HEK293T (cell line): ENCODE measurements at regions not wholly inside any gene's neighbourhood (a gene's known extent, or its start where the extent isn't known, plus 50 kb on each side); places are given as distances from the start of the nearest gene placed in this dataset.

ENCODE experiments used
- CTCF ChIA-PET: fragments of 350-600 bp; formaldehyde crosslinking; extraction: SDS; loops from one replicate; lab custom pipeline; 2021; ENCODE audit warnings: antibody characterized with exemption, inconsistent platforms; lab: Yijun Ruan, JAX
- POLR2A ChIA-PET: fragments of 350-600 bp; formaldehyde crosslinking; extraction: SDS; loops from one replicate; lab custom pipeline; 2020; ENCODE audit warnings: antibody characterized with exemption, inconsistent platforms; lab: Yijun Ruan, JAX
- DNase-seq: peaks from one replicate; pipeline ENCODE4 v3.0.0; 2012; ENCODE audit warnings: mixed read lengths; ENCODE audit errors: extremely low spot score
- ARNT ChIP-seq: fragments of 450-650 bp; IDR thresholded peaks from 2 replicates; pipeline ENCODE4 v1.6.1; 2017; ENCODE audit warnings: mild to moderate bottlenecking
- BHLHE40 ChIP-seq: fragments of 450-650 bp; IDR thresholded peaks from 2 replicates; pipeline ENCODE4 v1.6.1; 2016; ENCODE audit warnings: mild to moderate bottlenecking, moderate library complexity, borderline replicate concordance
- CTBP1 ChIP-seq: fragments of 450-650 bp; IDR thresholded peaks from 2 replicates; pipeline ENCODE4 v1.6.1; 2016; ENCODE audit warnings: borderline replicate concordance
- ELF4 ChIP-seq: fragments of 450-650 bp; IDR thresholded peaks from 2 replicates; pipeline ENCODE4 v1.6.1; 2017; ENCODE audit warnings: antibody characterized with exemption
- FOXA1 ChIP-seq: fragments of 450-650 bp; IDR thresholded peaks from 2 replicates; pipeline ENCODE4 v1.6.1; 2016; ENCODE audit warnings: mild to moderate bottlenecking
- FOXK2 ChIP-seq: fragments of 450-650 bp; IDR thresholded peaks from 2 replicates; pipeline ENCODE4 v1.6.1; 2016; ENCODE audit warnings: mild to moderate bottlenecking
- FOXM1 ChIP-seq: fragments of 450-650 bp; IDR thresholded peaks from 2 replicates; pipeline ENCODE4 v1.6.1; 2017; ENCODE audit warnings: mild to moderate bottlenecking, borderline replicate concordance
- HDGF ChIP-seq: fragments of 450-650 bp; IDR thresholded peaks from 2 replicates; pipeline ENCODE4 v1.6.1; 2017; ENCODE audit warnings: antibody characterized with exemption, borderline replicate concordance
- L3MBTL2 ChIP-seq: fragments of 450-650 bp; conservative IDR thresholded peaks from 2 replicates; pipeline ENCODE4 v1.6.1; 2016; ENCODE audit warnings: mild to moderate bottlenecking
- LEF1 ChIP-seq: fragments of 450-650 bp; IDR thresholded peaks from 2 replicates; pipeline ENCODE4 v1.6.1; 2017; ENCODE audit warnings: mild to moderate bottlenecking, borderline replicate concordance
- NFRKB ChIP-seq: fragments of 450-650 bp; IDR thresholded peaks from 2 replicates; pipeline ENCODE4 v1.6.1; 2016; ENCODE audit warnings: mild to moderate bottlenecking, moderate library complexity
- SP1 ChIP-seq: fragments of 450-650 bp; IDR thresholded peaks from 2 replicates; pipeline ENCODE4 v1.6.1; 2017
- SUZ12 ChIP-seq: fragments of 450-650 bp; IDR thresholded peaks from 2 replicates; pipeline ENCODE4 v1.6.1; 2016; ENCODE audit warnings: mild to moderate bottlenecking
- TARDBP ChIP-seq: fragments of 450-650 bp; IDR thresholded peaks from 2 replicates; pipeline ENCODE4 v1.6.1; 2016
- ZNF384 ChIP-seq: fragments of 450-650 bp; IDR thresholded peaks from 2 replicates; pipeline ENCODE4 v1.6.1; 2016
- TF ChIP-seq, protein P1 (sequence below): fragments of 450-650 bp; IDR thresholded peaks from 2 replicates; pipeline ENCODE4 v1.6.1; 2016

DNA sequence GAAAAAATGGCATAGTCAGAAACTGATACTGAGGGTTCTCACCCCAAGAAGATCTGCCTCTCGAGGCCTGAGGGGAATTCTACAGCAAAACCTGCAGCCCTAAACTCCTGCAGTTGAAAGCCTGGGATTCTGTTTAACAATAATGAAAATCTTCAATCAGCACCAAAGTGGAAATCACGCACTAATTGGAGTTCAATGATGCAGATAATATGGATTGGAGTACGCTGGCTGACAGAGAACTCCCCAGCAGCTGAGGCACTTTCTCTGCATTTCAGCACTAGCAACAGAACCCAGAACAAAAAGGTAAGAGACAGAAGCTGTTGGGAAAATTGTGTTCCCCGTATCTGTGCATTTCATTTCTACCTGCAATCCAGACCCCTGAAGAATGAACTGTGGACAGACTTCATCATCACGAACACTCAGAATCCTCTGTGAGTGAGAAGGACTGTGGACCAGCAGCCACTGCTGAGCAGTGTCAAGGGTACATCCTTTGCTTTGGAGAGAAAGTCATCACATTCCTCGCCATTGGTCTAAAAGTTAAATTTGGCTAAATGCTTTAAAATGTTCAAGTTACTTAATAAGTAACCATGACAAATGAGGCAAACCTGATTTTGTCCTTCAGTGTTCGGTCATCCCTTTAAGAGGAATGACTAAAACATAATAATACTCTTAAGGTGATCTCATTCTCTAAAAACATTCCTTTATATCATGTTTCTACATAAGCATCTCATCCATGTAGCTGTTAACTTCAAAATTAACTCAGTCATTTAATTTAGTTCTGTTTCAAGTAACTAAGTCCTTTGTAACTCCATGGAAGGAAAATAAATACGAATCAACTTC, 126.1 kb downstream of the GAS1 start:
- ChIA-PET POLR2A (interaction anchor here (0.6 kb wide), 1 partner anchor 188 kb away, joined by 3 read pairs; no protein-coding TSS in a partner anchor), CTCF (no interaction called here)
- TF ChIP-seq, protein P1, sequence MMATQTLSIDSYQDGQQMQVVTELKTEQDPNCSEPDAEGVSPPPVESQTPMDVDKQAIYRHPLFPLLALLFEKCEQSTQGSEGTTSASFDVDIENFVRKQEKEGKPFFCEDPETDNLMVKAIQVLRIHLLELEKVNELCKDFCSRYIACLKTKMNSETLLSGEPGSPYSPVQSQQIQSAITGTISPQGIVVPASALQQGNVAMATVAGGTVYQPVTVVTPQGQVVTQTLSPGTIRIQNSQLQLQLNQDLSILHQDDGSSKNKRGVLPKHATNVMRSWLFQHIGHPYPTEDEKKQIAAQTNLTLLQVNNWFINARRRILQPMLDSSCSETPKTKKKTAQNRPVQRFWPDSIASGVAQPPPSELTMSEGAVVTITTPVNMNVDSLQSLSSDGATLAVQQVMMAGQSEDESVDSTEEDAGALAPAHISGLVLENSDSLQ: no peak
- no peak for TF ChIP-seq HDGF
- TF ChIP-seq BHLHE40: no peak
- no peak for TF ChIP-seq FOXK2
- DNase-seq: no peak

DNA sequence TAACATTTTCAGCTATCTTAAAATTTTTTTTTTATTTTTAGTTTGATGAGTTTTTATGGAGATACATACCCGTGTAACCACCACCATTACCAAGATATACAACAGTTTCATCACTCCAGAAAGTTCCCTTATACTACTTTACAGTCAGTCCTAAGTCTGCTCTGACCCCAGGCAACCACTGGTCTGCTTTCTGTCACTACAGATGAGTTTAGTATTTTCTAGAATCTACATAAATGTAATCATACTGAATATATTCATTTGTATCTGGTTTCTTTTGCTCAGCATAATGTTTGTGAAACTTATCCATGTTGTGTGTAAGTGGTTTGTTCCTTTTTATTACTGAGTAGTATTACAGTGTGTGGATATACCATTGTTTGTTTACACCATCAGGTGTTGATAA, 127.8 kb downstream of the GAS1 start:
- ChIA-PET CTCF (no interaction called here), POLR2A (no interaction called here)
- TF ChIP-seq LEF1 (no peak), SUZ12 (no peak), FOXM1 (no peak), CTBP1 (no peak), FOXA1 (no peak), BHLHE40 (no peak), ARNT (no peak), ZNF384 (no peak), SP1 (no peak), TARDBP (no peak), HDGF (no peak), ELF4 (no peak)
- DNase-seq: no peak

DNA sequence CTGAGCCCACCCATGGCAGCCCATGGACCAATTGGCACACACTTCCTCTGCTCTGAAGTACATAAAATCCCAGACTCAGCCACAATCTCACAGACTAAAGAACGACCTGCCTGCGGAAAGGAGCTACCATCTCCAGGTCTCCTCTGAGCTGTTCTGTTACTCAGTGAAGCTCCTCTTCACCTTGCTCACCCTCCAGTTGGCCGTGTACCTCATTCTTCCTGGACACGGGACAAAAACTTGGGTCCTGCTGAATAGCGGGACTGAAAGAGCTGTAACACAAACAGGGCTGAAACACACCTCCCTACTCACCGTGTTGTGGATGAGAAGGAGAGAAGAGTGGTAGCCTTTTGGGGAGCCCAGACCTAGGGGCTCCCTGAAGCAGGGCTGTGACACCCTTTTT, 128.7 kb downstream of the GAS1 start:
- CTCF ChIA-PET: no interaction called here
- no peak for TF ChIP-seq SUZ12
- TF ChIP-seq HDGF: no peak
- TF ChIP-seq ZNF384: no peak
- TF ChIP-seq TARDBP: no peak
- no peak for TF ChIP-seq CTBP1
- TF ChIP-seq ARNT: no peak
- TF ChIP-seq BHLHE40: no peak
- no peak for TF ChIP-seq LEF1
- no peak for TF ChIP-seq FOXK2
- no peak for TF ChIP-seq FOXA1
- TF ChIP-seq, protein P1: no peak
- no peak for TF ChIP-seq SP1
- TF ChIP-seq ELF4: no peak
- no peak for TF ChIP-seq NFRKB
- TF ChIP-seq FOXM1: no peak
- no peak for TF ChIP-seq L3MBTL2
- POLR2A ChIA-PET: no interaction called here
- DNase-seq: no peak

DNA sequence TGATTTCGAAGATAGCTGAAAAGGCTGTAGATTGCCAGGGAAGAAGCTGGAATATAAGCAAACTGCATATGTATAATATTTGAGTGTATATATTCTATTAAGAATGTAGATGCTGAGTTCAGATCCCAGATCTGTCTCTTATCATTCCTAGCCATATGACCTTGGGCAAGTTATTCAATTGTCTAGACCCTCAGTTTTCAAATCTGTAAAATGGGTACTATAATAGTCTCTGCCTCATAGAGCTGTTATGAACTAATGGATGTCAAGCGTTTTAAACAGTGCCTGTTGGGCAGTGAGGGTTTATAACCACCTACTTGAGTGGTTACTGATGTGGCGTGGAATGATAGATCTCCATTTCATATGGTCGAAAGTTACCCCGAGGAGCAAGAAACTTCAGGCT, 130.4 kb downstream of the GAS1 start:
- ChIA-PET POLR2A (no interaction called here), CTCF (interaction anchor here (1.1 kb wide), 1 partner anchor 26 kb away, joined by 3 read pairs; no protein-coding TSS in a partner anchor)
- TF ChIP-seq ARNT: no peak
- no peak for TF ChIP-seq CTBP1
- TF ChIP-seq ZNF384: no peak
- TF ChIP-seq FOXK2: no peak
- no peak for TF ChIP-seq LEF1
- no peak for DNase-seq

DNA sequence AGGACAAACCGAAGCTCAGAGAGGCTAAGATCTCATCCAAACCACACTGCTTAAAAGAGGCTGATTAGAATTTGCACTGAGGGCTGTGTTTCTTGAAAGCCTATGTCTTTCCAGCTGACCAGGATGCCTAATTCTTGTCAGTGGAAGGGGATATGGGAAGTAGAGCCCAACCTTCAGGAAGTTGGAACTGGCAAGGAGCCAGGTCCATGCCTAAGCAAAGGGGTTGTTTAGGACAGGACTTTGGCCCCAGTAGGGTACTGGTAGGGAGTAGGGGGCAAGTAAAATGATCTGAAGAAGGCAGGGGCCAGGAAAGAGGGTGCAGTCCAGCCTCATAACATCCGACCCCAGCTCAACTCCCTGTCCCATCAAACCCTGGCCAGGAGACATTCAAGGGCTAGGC, 130.9 kb downstream of the GAS1 start:
- TF ChIP-seq NFRKB (no peak), BHLHE40 (no peak), FOXA1 (no peak), ARNT (no peak), ZNF384 (no peak), ELF4 (no peak), L3MBTL2 (no peak), FOXK2 (no peak), HDGF (no peak), SP1 (no peak), CTBP1 (no peak), LEF1 (no peak), TARDBP (no peak), SUZ12 (no peak)
- TF ChIP-seq, protein P1: no peak
- ChIA-PET POLR2A (no interaction called here), CTCF (interaction anchor here (1.1 kb wide), 1 partner anchor 27 kb away, joined by 3 read pairs; no protein-coding TSS in a partner anchor)
- DNase-seq: no peak

DNA sequence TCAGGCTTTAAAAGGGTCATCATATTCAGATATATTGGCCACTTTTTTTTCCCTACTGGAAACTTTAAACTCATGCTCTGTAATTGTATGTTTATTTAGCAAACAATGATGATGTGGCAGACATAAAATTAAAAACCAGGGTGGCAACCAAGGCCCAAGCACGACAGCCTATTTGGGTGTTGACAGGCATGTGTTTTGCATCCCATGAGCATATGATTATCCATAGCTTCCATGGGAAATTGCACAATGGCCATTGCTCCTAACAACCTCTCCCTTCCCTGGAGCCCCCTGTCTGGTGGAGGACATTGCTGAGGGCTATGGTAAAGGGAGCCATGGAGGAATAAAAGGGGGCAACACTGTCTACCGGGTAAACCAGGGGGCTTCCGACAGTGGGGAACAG, 134.7 kb downstream of the GAS1 start:
- ChIA-PET CTCF (no interaction called here), POLR2A (no interaction called here)
- no peak for TF ChIP-seq HDGF
- no peak for TF ChIP-seq TARDBP
- TF ChIP-seq NFRKB: no peak
- DNase-seq: no peak
